ENCODE measurements at regions not wholly inside any gene's neighbourhood (a gene's known extent, or its start where the extent isn't known, plus 50 kb on each side); places are given as distances from the start of the nearest gene placed in this dataset.

GRCh38 chr17:77763575-77763974 lies 194.9 kb upstream of the TNRC6C start:
- peak; percentile 29 for DNase-seq

- DNase-seq = no peak
These were observed 193.2 kb upstream of the TNRC6C start for GRCh38 chr17:77765292-77765691.

- no peak for DNase-seq
These were observed 191.4 kb upstream of the TNRC6C start for GRCh38 chr17:77767148-77767547.

GRCh38 chr17:77768248-77768852 lies 190.2 kb upstream of the TNRC6C start:
- peak; percentile 42 for DNase-seq

- peak; percentile 70 for DNase-seq
These were observed 189.3 kb upstream of the TNRC6C start for GRCh38 chr17:77769215-77769614.

- DNase-seq = peak; percentile 40
These were observed 188.7 kb upstream of the TNRC6C start for GRCh38 chr17:77769762-77770161.

GRCh38 chr17:77770331-77771105 lies 188.0 kb upstream of the TNRC6C start:
- no peak for DNase-seq

GRCh38 chr17:77771145-77771544 lies 187.4 kb upstream of the TNRC6C start:
- DNase-seq = no peak

GRCh38 chr17:77771587-77771986 lies 186.9 kb upstream of the TNRC6C start:
- no peak for DNase-seq

- no peak for DNase-seq
These were observed 186.5 kb upstream of the TNRC6C start for GRCh38 chr17:77771998-77772397.

GRCh38 chr17:77772461-77772897 lies 186.0 kb upstream of the TNRC6C start:
- DNase-seq = peak; percentile 52

- DNase-seq = peak; percentile 18
These were observed 185.6 kb upstream of the TNRC6C start for GRCh38 chr17:77772899-77773358.

- DNase-seq = no peak
These were observed 184.3 kb upstream of the TNRC6C start for GRCh38 chr17:77774182-77774581.

- no peak for DNase-seq
These were observed 179.6 kb upstream of the TNRC6C start for GRCh38 chr17:77778636-77779489.

GRCh38 chr17:77779711-77780539 lies 178.6 kb upstream of the TNRC6C start:
- DNase-seq = no peak

GRCh38 chr17:77781536-77781935 lies 177.0 kb upstream of the TNRC6C start:
- DNase-seq = no peak

- no peak for DNase-seq
These were observed 176.3 kb upstream of the TNRC6C start for GRCh38 chr17:77782201-77782600.

GRCh38 chr17:77782611-77783010 lies 175.9 kb upstream of the TNRC6C start:
- DNase-seq = no peak

- DNase-seq = no peak
These were observed 174.3 kb upstream of the TNRC6C start for GRCh38 chr17:77783991-77784820.

- DNase-seq = no peak
These were observed 173.1 kb upstream of the TNRC6C start for GRCh38 chr17:77785312-77785905.

GRCh38 chr17:77786090-77786489 lies 172.4 kb upstream of the TNRC6C start:
- no peak for DNase-seq
